Activated CD8-positive, alpha-beta memory T cell treated with anti-CD3 and anti-CD28 coated beads for 1 hour (primary cell): ENCODE measurements at regions not wholly inside any gene's neighbourhood (a gene's known extent, or its start where the extent isn't known, plus 50 kb on each side); places are given as distances from the start of the nearest gene placed in this dataset.

ENCODE experiments used
- DNase-seq, 2 donors: peaks; one replicate each; pipeline ENCODE4 v3.0.0-alpha.2; 2020; ENCODE audit warnings: low read depth in 1 of 2; ENCODE audit errors: extremely low read depth in 1 of 2

DNA sequence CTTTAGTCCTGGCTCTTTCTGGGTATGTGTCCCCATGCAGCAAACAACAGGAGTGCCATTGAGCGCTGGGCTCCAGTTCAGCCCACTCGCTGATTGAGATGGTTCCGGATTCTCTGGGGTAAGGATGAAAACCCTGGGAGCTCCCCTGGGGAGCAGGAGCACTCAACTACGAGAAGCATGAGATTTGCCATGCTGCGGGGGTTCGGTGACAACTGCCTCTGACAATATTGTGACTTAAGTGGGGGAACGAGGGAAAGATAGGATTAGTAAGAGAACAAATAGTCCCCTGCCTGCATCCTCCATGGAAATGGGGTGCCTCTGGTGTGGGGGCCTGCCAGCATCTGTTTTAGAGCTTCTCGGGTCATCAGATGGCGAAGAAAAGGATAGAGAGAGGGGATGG lies 123.6 kb upstream of the IPO9 start:
- no peak for DNase-seq

DNA sequence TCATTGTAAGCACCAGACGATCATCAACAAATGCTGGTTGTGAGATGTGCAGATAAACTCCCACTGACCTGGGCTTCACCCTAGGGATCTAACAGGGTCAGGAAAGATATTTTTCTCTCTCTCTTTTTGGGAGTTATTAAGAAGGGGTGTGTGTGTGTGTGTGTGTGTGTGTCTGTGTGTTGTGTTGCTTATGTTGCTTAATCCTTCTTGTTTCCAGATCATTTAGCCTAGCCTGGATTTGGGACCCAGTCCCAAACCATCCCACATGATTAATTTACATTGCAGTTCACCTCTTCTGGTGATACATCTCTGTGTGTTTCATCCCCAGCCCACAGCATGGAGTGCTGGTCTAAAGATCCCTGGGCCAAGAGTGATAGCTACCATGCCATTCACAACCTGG lies 122.8 kb upstream of the IPO9 start:
- DNase-seq: no peak

DNA sequence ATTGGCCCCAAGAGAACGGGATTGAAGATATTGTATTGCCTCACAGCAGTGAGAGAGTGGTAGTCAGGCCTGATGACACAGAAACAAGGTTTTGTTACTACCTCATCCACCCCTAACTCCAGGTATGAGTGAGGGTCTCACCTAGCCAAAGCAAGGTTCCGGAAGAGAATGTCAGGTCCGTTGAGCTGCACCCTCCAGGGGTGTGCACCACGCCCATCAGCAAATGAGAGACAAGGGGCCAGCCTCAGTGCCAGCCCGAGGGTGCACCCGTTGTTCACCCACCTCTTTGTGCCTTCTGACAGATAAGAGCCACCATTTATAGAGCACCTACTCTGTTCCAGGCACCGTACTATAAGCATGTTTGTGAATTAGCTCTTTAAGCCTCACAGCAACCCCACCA lies 121.9 kb upstream of the IPO9 start:
- DNase-seq: no peak

DNA sequence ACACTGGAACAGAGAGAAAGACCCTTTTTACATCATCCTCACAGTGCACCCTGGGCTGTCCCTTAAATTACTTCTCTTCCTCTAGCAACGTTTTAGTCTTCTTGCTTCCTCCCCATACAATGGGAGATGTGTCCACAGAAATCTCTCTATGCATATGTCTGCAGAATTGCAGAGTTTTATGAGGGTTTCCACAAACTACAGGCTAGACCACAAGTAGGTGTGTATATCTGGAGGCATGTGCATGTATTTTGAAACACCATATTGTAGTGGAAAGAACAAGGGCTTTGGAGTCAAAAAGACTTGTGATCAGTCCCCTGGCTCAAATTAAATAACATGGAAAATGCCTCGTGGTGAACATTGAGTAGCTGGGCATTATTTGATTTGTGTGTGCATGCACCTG lies 121.3 kb upstream of the IPO9 start:
- DNase-seq: no peak

DNA sequence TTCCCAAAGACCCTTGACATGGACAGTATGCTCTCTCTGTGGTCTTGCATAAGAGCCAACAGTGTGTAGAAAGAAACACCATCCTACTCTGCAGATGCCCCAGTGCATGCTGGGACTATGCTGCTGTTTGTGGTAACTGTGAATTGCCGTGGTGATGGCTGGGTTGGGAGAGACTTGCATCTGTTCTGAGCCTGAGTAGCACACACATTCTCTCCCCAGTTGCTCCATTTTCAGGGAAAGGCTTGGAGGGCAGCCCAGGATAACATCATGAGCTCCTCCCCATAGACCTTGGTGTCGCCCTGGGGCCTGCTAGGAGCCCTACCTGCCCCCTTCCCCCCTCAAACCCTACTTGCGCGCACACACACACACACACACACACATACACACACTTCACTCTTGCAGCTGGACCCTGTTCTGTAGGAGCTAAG lies 120.9 kb upstream of the IPO9 start:
- no peak for DNase-seq

DNA sequence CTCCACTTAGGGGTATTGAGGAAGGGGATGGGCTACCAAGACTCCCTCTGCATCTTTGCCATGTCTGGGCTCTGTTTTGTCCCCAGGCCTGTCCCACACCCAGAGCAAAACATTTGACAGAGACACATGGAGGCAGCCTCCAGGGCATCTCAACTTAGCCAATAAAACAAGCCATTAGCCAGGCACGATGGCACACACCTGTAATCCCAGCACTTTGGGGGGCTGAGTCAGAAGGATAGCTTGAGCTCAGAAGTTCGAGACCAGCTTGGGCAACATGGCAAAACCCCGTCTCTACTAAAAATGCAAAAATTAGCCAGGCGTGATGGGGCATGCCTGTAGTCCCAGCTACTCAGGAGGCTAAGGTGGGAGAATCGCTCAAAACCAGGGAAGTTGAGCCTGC lies 120.3 kb upstream of the IPO9 start:
- no peak for DNase-seq

DNA sequence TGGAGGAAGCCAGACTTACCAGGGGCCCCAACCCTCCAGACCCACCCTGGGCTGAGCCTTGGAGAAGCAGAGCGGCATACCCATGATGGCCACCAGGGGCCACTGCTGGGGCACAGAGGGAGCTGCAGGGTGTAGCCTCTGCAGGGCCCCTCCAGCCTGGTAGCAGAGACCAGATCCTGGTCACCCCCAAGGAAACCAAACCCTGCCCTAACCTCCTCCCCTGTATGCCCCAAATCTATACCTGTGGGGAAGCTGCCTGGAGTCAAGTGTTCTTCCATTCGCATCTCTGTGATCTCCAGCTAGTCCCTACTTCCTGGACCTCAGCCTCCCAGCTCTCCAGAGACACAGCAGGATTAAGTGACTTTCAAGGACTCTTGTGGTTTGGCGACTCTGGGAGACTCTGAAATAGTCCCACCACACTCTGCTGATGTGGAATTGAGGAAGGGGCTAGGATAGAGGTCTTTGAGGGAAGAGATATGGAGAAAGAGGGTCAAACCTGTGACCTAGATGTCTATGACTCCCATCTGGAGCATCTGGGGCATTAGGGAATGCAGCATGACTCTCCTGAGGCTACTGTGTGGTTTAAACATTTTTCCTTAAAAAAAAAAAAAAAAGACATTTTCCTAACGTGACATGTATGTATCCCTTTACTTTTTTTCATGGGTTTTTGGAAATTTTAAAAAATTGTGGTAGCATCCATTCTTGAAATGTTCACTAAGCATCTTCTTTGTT lies 119.2 kb upstream of the IPO9 start:
- peak in 1 of 2 donors; percentile 38 for DNase-seq

DNA sequence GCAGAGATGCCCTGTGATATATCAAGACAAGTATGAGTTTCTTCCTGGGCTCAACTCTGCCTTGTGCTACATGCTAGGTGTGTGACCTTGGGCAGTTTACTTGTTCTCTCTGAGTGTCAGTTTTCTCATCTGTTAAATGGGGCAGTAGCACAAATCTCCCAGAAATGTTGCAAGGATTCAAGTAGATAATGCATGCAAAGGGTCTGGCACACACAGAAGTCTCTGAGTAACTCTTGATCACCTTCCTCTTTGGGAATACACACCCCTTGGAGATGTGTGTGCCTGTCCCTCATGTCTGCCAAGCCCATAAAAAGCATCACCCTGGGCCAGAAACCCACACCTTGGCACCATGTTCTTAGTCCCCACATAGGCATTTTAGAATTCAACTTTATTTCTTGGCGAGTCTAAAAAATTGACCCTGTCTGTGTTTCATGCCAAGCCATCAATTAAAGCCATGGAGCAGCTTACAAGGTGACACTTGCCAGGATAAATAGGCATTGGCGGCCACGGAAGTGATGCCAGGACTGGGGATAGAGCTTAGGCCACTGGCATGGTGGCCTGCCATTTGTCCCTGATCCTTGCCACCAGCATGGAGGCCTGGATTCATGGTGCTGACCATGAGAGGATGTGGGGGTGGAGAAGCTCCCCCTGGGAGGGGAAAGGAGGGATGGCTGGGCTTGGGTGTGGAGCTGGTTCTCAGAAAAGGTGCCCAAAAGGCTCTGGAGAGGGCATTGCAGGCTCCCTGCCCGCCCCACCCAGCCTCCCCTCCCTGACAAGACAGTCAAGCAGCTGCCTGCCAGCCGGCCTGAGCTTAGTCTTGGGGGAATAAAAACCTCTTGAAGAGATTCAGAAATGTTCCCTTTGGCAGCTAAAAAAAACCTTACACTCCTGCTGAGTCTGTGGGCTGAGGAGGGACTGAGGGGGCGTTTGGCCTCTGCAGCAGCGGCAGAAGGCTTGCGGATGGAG lies 118.0 kb upstream of the IPO9 start:
- no peak for DNase-seq

DNA sequence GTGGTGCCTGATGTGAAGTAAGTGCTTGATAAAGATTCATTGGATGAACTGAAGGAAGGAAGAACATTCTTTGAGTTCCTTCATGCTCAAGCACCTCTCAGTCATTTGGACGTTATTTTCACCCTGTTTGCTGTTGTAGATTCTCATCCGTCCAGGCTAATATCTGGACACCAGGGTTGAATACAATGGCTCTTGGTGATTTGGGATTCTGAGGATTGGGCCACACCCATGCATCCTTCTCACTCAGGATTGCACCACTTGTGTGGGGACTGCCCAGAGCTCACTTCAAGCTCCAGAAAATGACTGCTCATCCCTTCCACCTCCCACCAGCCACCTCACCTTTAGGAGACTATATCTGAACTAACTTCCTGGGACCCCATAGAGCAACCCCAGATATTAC lies 117.1 kb upstream of the IPO9 start:
- no peak for DNase-seq

DNA sequence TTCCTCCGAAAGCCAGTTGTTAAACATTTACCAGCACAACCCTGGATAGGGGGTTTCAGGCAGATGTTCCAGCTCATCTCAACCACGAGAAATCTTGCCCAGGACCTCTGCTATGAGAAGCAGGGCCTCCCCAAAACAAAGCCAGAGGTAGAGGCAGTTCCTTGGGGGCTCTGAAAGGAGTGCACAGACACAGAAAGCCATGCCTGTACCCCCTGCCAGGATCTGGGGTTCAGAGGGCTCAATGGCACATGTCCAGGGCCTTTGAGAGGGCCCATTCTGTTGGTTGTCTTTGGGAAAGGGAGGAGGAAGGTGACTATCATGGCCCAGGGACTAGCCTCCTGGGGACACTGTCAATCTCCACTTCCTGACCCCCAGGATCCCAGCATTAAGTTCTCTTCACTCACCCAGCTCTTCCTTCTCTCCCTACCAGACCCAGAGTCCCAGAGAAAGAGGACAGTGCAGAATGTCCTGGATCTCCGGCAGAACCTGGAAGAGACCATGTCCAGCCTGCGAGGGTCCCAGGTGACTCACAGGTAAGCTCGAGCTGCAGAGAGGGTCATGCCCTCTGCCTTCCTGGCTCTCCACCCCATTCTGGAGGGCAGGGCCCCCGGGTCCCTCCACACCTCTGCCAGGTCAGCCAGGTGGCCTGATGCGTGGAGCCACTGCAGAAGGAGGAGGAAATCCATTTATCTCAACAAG lies 116.4 kb upstream of the IPO9 start:
- no peak for DNase-seq

DNA sequence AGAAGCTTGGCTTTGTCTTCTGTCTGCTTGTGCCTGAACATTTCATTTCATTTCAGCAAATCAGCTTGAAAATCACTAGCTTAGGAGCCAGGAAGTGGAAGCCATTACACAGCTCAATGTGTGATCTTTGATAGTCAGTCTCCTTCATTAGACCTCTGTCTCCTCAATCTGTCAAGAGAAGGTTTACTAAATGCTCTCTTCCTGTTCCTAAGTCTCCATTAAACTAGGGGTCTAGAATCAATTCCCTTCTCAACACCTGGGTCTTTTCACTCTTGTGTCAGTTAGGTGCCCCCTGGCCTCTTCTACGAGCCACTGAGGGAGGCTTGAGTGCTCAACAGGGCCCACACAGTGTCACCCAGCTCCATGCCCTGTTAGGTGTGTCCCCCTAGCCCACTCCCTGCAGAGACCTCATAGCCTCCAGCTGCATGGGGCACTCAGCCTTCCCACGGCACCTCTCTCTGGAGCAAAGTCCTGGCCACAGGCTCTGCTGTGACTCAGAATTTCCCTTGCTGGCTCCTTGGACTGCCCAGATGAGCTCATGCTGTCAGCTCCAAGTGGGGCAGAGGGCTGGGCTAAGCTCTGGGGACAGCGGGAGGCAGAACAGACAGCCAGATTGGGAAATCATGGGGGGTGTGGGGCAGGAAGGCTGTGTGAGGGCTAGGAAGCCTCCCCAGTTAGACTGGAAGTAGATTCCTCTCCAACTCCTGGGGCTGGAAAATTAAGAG lies 115.7 kb upstream of the IPO9 start:
- DNase-seq: no peak

DNA sequence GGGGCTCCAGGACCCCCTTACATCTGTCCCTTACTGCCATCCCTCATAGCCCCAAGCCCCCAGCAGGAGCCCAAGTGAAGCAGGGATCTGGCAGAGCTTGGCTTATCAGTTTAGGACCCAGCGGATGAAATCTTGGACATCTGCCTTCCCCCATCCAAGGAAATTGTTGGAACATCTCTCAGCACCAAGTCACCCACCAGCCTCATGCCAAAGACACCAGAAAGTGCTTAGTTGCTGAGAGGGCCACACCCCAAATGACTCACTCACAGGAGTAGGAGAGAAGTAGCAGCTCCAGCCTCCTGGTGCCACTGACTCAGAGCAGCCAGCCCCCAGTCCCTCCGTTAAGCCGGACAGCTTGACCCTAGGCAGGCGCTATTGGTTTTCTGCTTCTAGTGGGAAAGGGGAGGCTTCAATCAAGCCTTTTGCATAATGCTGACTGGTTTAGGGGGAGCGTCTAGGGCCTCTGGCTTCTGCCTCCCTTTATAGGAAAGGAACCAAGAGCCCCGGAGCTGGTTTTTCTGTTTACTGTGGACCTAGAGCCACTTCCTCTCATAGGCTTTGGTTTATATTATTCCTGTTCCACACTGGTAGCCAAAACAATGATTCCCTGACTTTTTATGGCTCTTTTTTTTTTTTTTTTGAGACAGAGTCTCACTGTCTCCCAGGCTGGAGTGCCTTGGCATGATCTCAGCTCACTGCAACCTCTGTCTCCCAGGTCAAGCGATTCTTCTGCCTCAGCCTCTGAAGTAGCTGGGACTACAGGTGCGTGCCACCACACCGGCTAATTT lies 114.2 kb upstream of the IPO9 start:
- DNase-seq: no peak

DNA sequence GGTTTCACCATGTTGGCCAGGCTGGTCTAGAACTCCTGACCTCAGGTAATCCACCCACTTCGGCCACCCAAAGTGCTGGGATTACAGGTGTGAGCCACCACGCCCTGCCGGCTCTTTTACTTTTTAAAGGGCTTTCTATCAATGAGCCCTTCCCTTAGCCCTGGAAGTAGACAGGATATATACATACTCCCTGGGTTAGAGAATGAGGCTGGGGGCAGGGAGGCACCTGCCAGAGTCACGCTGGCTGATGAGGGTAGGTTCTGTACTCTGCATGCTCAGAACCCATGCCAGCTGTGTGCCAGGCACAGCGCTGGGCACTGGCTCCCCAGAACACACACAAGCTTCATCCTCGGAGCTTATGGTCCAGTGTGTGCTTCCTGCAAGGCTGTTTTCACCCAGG lies 113.6 kb upstream of the IPO9 start:
- no peak for DNase-seq

DNA sequence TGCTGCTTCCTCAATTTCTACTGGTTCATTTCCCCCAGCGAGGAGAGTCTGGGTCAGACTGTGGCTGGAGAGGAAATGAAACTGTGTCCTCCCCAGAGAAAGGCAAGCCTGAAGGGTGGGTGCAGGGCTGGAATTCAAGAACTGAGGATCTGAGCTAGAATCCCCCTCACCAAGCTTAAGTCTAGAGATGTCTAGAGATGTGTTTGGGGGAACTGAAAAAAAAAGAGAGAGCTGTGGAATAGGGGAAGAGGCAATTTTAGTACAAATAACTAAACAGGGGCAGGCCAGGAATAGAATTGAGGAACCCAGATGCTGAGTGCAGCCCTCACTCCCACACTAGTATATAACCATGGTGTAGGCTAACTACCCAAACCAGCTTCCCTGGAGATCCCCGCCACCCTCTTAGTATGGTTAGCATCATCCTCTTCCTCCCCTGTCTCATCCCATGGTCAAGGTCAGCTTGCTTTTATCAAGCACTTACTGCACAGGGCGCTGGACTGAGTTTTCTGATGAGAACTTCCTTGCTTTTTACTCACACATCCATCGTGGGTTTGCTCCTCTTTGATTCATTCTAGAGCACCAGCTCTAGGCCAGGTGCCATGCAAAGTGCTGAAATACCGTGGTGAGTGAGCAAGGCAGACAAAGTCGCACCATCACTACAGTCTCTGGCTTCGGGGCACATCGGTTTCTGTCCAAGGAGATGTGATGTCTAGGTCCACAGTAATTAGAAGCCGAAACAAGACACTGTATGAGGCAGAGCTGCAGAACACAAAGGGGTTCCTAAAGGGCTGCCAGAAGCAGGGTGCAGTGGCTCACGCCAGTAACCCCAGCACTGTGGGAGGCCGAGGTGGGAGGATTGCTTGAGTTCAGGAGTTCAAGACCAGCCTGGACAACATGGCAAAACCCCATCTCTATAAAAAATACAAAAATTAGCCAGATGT lies 112.9 kb upstream of the IPO9 start:
- DNase-seq: no peak

DNA sequence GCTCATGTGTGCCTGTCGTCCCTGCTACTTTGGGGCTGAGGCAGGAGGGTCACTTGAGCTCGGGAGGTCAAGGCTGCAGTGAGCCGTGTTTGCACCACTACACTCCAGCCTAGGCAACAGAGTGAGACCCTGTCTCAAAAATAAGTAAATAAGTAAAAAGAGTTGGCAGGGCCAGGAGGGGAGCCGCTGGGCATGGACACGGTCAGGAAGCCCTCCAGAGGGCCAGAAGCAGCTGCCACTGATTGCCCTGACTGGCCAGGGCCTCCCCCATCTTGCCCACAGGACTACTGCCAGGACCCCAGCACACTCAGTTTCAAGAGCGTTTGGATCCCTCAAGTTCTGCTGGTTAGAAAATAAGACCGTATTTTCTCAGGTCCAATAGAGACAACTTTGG lies 112.2 kb upstream of the IPO9 start:
- no peak for DNase-seq

DNA sequence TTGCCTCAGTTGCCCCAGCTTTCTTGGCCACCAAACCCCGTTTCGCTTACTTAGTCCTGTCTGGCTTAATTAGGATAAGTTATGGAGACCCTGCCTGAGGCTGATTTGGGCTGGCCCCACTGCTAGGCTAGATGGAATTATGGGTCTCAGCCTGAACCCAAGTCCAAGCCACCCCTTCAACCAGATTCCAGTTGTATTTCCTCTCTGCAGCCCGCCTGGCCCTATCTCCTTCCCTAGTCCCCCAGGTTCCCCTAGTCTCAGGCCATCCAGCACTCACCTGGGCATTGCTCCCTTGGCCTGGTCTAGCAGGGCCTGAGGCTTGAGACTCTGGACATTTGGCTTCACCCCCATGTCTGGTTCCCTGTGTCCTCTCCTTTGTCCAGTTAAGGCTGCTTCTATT lies 111.7 kb upstream of the IPO9 start:
- DNase-seq: no peak

DNA sequence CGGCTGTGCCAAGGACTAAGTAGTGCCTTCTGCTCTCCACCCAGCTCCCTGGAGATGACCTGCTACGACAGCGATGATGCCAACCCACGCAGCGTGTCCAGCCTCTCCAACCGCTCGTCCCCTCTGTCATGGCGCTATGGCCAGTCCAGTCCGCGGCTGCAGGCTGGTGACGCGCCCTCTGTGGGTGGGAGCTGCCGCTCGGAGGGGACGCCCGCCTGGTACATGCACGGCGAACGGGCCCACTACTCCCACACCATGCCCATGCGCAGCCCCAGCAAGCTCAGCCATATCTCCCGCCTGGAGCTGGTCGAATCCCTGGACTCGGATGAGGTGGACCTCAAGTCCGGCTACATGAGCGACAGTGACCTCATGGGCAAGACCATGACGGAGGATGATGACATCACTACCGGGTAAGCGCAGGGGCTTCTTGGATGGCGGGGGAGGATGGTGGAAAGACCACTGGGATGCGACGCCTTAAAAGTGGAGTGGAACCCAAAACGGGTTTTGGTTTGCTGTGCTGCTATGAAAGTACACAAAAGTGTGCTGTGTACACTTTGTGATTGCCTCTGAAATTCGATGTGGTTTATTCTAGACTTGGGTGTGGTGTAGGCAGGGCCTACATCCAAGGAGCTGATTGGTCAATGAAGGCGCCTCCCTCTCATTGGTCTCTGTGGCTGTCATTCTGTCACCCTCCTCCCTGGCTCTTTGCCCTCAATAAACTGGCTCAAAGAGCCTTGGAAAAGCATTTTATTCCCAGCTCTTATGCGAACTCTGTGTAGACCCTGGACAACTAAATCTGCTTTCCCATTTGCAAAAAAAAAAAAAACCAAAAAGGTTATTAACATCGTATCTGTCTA lies 110.4 kb upstream of the IPO9 start:
- DNase-seq: no peak
